Activated B cell treated with CpG ODN at 0.5 μM for 24 hours (primary cell): ENCODE measurements at regions not wholly inside any gene's neighbourhood (a gene's known extent, or its start where the extent isn't known, plus 50 kb on each side); places are given as distances from the start of the nearest gene placed in this dataset.
"Not testable (repeated sequence)": the region's sequence is repeated elsewhere in the genome, so short reads cannot be mapped to it uniquely, and the experiment has no call there.

ENCODE experiments used
- ATAC-seq: fragments of 200-7000 bp; cut with Tn5 transposase; one replicate; pipeline ENCODE4 v1.10.0; 2021; ENCODE audit warnings: low read depth, mild to moderate bottlenecking, moderate library complexity
- CTCF ChIA-PET: fragments of 350-600 bp; sonication (Branson Sonifier 250); formaldehyde crosslinking; loops from one replicate; lab custom pipeline; 2021; ENCODE audit warnings: antibody characterized with exemption; lab: Charles Lee
- POLR2A ChIA-PET: fragments of 350-600 bp; sonication (Branson Sonifier 250); formaldehyde crosslinking; loops from one replicate; lab custom pipeline; 2021; ENCODE audit warnings: antibody characterized with exemption; lab: Charles Lee
- DNase-seq: peaks from one replicate; pipeline ENCODE4 v3.0.0; 2022
- H3K27ac Mint-ChIP-seq: one replicate; pipeline ENCODE4 v1.8.0; 2020; ENCODE audit warnings: mixed read lengths
- H3K27me3 Mint-ChIP-seq: one replicate; pipeline ENCODE4 v1.8.0; 2021; ENCODE audit warnings: mixed read lengths
- H3K36me3 Mint-ChIP-seq: one replicate; pipeline ENCODE4 v1.8.0; 2021; ENCODE audit warnings: low read depth, mixed read lengths
- H3K4me1 Mint-ChIP-seq: one replicate; pipeline ENCODE4 v1.8.0; 2021; ENCODE audit warnings: mixed read lengths
- H3K4me3 Mint-ChIP-seq: one replicate; pipeline ENCODE4 v1.8.0; 2020; ENCODE audit warnings: mild to moderate bottlenecking, mixed read lengths
- H3K9me3 Mint-ChIP-seq: one replicate; pipeline ENCODE4 v1.8.0; 2020; ENCODE audit warnings: mixed read lengths
- intact Hi-C: fragments of 100-400 bp; cut with micrococcal nuclease; formaldehyde crosslinking; loops from one replicate; pipeline ENCODE4 v1.15.1; 2024
- TF ChIP-seq, protein P1 (sequence below): fragments of 200-600 bp; IDR thresholded peaks from one replicate; pipeline ENCODE4 v1.8.0; 2022; ENCODE audit warnings: antibody characterized with exemption, mild to moderate bottlenecking

DNA sequence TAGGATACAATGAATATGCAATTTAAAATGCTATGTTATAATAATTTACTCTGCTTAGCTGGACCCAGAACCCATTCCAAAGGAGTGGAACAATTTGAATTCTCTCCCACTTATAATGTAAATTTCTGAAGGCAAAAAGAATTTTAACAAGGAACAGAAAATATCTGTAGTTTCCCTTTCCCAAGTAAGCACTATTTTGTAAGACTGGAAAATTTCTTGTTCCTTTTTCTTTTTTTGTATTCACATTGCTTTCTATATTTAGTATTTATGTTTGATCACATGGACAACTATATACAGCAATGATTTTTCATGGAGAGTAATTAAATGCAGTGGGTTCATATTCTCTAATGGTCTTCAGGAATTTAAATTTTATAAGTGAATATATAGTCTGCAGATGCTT is 127.4 kb downstream of the GPR85 start:
- TF ChIP-seq, protein P1, sequence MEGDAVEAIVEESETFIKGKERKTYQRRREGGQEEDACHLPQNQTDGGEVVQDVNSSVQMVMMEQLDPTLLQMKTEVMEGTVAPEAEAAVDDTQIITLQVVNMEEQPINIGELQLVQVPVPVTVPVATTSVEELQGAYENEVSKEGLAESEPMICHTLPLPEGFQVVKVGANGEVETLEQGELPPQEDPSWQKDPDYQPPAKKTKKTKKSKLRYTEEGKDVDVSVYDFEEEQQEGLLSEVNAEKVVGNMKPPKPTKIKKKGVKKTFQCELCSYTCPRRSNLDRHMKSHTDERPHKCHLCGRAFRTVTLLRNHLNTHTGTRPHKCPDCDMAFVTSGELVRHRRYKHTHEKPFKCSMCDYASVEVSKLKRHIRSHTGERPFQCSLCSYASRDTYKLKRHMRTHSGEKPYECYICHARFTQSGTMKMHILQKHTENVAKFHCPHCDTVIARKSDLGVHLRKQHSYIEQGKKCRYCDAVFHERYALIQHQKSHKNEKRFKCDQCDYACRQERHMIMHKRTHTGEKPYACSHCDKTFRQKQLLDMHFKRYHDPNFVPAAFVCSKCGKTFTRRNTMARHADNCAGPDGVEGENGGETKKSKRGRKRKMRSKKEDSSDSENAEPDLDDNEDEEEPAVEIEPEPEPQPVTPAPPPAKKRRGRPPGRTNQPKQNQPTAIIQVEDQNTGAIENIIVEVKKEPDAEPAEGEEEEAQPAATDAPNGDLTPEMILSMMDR = no peak
- Mint-ChIP-seq H3K27me3 (peaks cover 19% of the 10 kb centered on the region), H3K36me3 (no peaks in the 10 kb centered on the region), H3K4me3 (no peak overlapping the region), H3K4me1 (no peaks in the 10 kb centered on the region), H3K9me3 (no peaks in the 10 kb centered on the region), H3K27ac (no peak overlapping the region)
- ChIA-PET CTCF (no interaction called here), POLR2A (no interaction called here)
- ATAC-seq (no peak), DNase-seq (no peak)
- intact Hi-C loops = no loop called here

DNA sequence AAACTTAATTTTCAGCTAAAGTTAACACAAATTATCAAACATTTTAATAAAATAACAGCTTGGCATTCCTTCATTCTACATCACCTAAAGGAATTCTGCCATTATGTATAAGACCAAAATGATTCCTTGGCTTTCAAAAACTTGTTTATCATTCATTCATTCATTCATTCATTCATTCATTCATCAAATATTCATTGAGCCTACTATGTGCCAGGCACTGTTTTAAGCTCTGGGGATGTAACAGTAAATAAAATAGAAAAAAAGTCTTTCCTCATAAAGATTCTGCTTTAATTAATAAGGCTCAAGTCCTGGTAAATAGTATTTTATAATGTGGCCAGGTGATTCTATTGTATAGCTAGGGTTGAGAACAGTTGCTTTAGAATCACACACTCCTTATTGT is 127.9 kb downstream of the GPR85 start:
- Mint-ChIP-seq H3K4me3 (no peak overlapping the region), H3K9me3 (no peaks in the 10 kb centered on the region), H3K4me1 (no peaks in the 10 kb centered on the region), H3K36me3 (no peaks in the 10 kb centered on the region), H3K27ac (no peak overlapping the region), H3K27me3 (peaks cover 19% of the 10 kb centered on the region)
- intact Hi-C loops = no loop called here
- DNase-seq = no peak
- TF ChIP-seq, protein P1 = no peak
- ATAC-seq = no peak
- ChIA-PET CTCF (no interaction called here), POLR2A (no interaction called here)

DNA sequence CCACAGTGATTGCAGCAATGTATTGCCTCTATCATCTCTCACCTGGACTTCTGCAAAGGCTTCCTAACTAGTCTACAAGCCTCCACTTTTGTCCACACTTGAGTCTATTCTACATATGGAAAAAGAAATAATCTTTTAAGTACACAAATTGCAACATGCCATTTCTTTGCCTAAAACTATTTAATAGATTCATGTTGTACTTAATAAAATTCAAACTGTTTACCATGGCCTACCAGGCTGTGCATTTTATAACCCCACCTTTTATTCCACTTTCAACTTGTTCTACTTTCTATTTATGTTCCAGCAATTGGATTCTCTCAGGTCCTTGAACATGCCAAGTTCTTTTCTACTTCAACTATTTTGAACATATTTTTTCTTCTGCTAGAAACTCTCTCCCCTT is 128.7 kb downstream of the GPR85 start:
- Mint-ChIP-seq H3K27ac (no peak overlapping the region), H3K27me3 (peaks cover 15% of the 10 kb centered on the region), H3K36me3 (no peaks in the 10 kb centered on the region), H3K9me3 (no peaks in the 10 kb centered on the region), H3K4me3 (no peak overlapping the region), H3K4me1 (no peaks in the 10 kb centered on the region)
- intact Hi-C loops = no loop called here
- ATAC-seq (no peak), DNase-seq (no peak)
- CTCF ChIA-PET = no interaction called here
- POLR2A ChIA-PET = no interaction called here
- TF ChIP-seq, protein P1 = no peak

DNA sequence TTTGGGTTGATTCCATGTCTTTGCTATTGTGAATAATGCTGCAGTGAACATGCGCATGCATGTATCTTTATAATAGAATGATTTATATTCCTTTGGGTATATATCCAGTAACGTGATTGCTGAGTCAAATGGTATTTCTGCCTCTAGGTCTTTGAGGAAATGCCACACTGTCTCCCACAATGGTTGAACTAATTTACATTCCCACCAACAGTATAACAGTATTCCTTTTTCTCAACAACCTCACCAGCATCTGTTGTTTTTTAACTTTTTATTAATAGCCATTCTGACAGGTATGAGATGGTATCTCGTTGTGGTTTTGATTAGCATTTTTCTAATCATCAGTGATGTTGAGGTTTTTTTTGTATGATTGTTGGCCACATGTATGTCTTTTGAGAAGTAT is 133.6 kb downstream of the GPR85 start:
- DNase-seq, H3K4me1 Mint-ChIP-seq, H3K27ac Mint-ChIP-seq, H3K36me3 Mint-ChIP-seq, ATAC-seq, CTCF ChIA-PET, H3K4me3 Mint-ChIP-seq, H3K9me3 Mint-ChIP-seq, intact Hi-C loops, POLR2A ChIA-PET: not testable (repeated sequence)
- H3K27me3 Mint-ChIP-seq = peaks cover 29% of the 10 kb centered on the region

DNA sequence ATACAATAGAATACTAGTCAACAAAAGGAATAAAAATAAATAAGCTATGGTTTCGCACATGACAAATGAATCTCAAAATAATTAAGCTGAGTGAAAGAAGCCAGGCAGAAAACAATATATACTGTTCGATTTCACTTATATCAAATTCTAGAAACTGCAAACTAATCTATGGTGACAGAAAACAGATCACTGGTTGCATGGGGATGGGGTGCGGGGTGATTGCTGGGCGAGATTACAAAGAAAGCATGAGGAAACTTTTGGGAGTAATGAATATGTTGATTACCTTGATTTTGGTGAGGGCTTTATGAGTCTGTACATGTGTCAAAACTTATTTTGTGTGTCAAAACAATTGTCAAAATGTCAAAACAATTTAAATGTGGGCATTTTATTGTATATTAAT is 135.6 kb downstream of the GPR85 start:
- TF ChIP-seq, protein P1 = no peak
- H3K36me3 Mint-ChIP-seq = no peaks in the 10 kb centered on the region
- no peaks in the 10 kb centered on the region for H3K9me3 Mint-ChIP-seq
- peaks cover 28% of the 10 kb centered on the region for H3K27me3 Mint-ChIP-seq
- no peaks in the 10 kb centered on the region for H3K4me1 Mint-ChIP-seq
- no peak overlapping the region for H3K27ac Mint-ChIP-seq
- ChIA-PET CTCF (no interaction called here), POLR2A (no interaction called here)
- DNase-seq (no peak), ATAC-seq (no peak)
- intact Hi-C loops = no loop called here
- H3K4me3 Mint-ChIP-seq = no peak overlapping the region

DNA sequence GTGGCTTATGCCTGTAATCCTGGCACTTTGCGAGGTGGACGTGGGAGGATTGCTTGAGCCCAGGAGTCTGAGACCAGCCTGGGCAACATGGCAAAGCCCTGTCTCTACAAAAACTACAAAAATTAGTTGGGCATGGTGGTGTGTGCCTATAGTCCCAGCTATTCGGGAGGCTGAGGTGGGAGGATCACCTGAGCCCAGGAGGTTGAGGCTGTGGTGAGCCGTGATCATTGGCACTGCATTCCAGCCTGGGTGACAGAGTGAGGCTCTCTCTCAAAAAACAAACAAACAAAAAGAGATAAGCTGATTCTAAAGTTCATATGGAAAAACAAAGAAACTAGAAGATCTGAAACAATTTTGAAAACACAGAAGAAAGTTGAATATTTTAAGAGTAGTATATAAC is 136.9 kb downstream of the GPR85 start:
- intact Hi-C loops, H3K4me3 Mint-ChIP-seq, ATAC-seq, H3K27ac Mint-ChIP-seq, POLR2A ChIA-PET, H3K36me3 Mint-ChIP-seq, DNase-seq, CTCF ChIA-PET, H3K4me1 Mint-ChIP-seq, H3K9me3 Mint-ChIP-seq: not testable (repeated sequence)
- peaks cover 36% of the 10 kb centered on the region for H3K27me3 Mint-ChIP-seq
